Esophagus muscularis mucosa (tissue), 4 donors: ENCODE measurements at regions not wholly inside any gene's neighbourhood (a gene's known extent, or its start where the extent isn't known, plus 50 kb on each side); places are given as distances from the start of the nearest gene placed in this dataset.

Experiments used
- DNase-seq: peaks from one replicate; pipeline ENCODE4 v3.0.0-alpha.2; 2017; ENCODE audit errors: extremely low spot score
- H3K27ac ChIP-seq, 4 donors: fragments of 200-600 bp; sonication (generic); replicated peaks in 1 of 4; 1 replicate in 3 of 4; 2 replicates in 1 of 4; pipeline ENCODE4 v1.5.1; 2016 to 2019; ENCODE audit warnings: mild to moderate bottlenecking in 1 of 4
- H3K27me3 ChIP-seq, 4 donors: fragments of 200-600 bp; sonication (generic); one replicate each; pipeline versions ENCODE4 v1.5.1 to v1.6.0; 2016 to 2019
- H3K36me3 ChIP-seq, 4 donors: fragments of 200-600 bp; sonication (generic); one replicate each; pipeline ENCODE4 v1.5.1; 2016 to 2019
- H3K4me1 ChIP-seq, 4 donors: fragments of 200-600 bp; sonication (generic); one replicate each; pipeline ENCODE4 v1.5.1; 2016 to 2019
- H3K4me3 ChIP-seq, 4 donors: fragments of 200-600 bp; sonication (generic); 1 replicate in 2 of 4; 2 replicates in 2 of 4; pipeline ENCODE4 v1.5.1; 2016 to 2019; ENCODE audit warnings: mild to moderate bottlenecking in 4 of 4, moderate library complexity in 1 of 4
- H3K9me3 ChIP-seq, 4 donors: fragments of 200-600 bp; sonication (generic); 1 replicate in 3 of 4; 2 replicates in 1 of 4; pipeline ENCODE4 v1.5.1; 2016 to 2019
- EP300 ChIP-seq: sonication (generic); formaldehyde crosslinking; IDR thresholded peaks from one replicate; pipeline ENCODE4 v1.6.1; 2017; ENCODE audit warnings: antibody characterized with exemption
- POLR2A ChIP-seq: fragments of 450-650 bp; IDR thresholded peaks from one replicate; pipeline ENCODE4 v1.6.1; 2017; ENCODE audit warnings: antibody characterized with exemption, moderate library complexity, mild to moderate bottlenecking, low read depth
- POLR2AphosphoS5 ChIP-seq, 2 donors: sonication (generic); formaldehyde crosslinking; IDR thresholded peaks; one replicate each; pipeline ENCODE4 v1.6.1; 2017; ENCODE audit warnings: antibody characterized with exemption in 2 of 2
- WGBS: methylation state at CpG from one replicate; pipeline ENCODE4 v1.1.5; 2018; 5-methylcytosine and 5-hydroxymethylcytosine counted together
- intact Hi-C: fragments of 100-400 bp; cut with DNase I; formaldehyde crosslinking; loops from one replicate; pipeline ENCODE4 v1.15.1; 2023
- TF ChIP-seq, protein P1 (sequence below), 3 experiments: fragments of 200-600 bp in 2 of 3; fragments of 450-650 bp in 1 of 3; sonication (generic) in 2 of 3; IDR thresholded peaks; one replicate each; pipeline ENCODE4 v1.5.1; 2017 to 2019; ENCODE audit warnings: antibody characterized with exemption in 3 of 3, mild to moderate bottlenecking in 2 of 3, moderate library complexity in 1 of 3

DNA sequence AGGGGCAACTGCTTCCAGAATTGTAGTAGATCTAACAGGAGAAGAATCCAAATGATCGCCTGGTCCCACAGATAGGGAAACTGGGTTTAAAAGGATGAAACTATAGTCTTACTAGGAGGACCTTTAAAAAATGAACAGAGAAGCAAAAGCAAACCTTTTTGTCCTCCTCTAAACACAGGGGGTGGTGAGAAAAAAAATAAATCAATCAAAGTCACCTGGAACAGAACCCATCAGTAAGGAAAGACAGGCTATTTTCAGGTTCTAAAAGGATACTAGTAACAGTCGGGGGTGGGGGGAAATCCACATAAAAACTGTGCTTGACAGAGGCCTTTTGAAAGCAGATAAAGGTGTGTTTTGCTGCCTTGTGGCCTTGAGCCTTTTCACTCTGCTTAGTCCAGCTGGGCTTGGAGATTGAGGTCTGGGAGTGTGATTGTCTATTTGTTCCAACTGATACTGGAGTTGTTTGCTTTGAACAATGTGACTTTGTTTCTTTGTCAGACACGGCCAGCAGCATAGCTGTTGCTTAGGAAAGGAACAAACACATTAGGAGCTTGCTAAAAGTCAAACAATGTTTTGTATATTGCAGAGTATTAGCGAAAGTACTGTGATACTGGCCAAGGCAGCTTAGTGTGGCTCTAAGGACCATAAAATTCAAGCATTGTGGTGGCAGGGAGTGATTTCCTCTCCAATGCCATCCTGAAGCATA, 141.1 kb upstream of the IRF2BP2 start:
- no peak overlapping the region for H3K4me3 ChIP-seq
- H3K27me3 ChIP-seq = no peaks in the 10 kb centered on the region
- 52% methylated on average over 4 of the region's 4 CpGs for WGBS
- no peaks in the 10 kb centered on the region for H3K36me3 ChIP-seq
- no peaks in the 10 kb centered on the region for H3K9me3 ChIP-seq
- TF ChIP-seq EP300 (no peak), POLR2A (no peak), POLR2AphosphoS5 (IDR thresholded peaks at IDR 0.05) (no peak)
- TF ChIP-seq, protein P1, sequence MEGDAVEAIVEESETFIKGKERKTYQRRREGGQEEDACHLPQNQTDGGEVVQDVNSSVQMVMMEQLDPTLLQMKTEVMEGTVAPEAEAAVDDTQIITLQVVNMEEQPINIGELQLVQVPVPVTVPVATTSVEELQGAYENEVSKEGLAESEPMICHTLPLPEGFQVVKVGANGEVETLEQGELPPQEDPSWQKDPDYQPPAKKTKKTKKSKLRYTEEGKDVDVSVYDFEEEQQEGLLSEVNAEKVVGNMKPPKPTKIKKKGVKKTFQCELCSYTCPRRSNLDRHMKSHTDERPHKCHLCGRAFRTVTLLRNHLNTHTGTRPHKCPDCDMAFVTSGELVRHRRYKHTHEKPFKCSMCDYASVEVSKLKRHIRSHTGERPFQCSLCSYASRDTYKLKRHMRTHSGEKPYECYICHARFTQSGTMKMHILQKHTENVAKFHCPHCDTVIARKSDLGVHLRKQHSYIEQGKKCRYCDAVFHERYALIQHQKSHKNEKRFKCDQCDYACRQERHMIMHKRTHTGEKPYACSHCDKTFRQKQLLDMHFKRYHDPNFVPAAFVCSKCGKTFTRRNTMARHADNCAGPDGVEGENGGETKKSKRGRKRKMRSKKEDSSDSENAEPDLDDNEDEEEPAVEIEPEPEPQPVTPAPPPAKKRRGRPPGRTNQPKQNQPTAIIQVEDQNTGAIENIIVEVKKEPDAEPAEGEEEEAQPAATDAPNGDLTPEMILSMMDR (IDR thresholded peaks at IDR 0.05) = no peak
- H3K4me1 ChIP-seq = peaks cover 12 to 25% (median 20%) of the 10 kb centered on the region in 4 donors
- intact Hi-C loops = no loop called here
- H3K27ac ChIP-seq = peak overlapping the region in 2 of 4 donors; percentile 19 to 41
- no peak for DNase-seq

DNA sequence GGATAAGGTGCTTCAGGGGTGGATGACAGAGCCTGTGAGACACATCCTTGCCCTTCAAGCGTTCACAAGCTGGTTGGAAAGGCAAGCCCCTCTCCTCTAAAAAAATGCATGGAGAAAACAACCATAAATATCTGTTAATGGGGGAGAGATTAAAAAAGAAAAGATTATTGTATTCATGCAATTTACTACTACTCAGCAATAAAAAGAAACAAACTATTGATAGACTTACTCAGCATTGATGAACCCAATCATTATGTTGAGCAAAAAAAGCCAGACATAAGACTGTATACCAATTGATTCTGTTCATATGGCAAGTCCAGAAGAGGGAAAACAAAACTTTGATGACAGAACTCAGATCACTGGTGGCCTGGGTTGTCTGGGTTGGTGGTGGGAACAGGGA, 138.7 kb upstream of the IRF2BP2 start:
- Histone ChIP-seq H3K36me3 (no peaks in the 10 kb centered on the region), H3K9me3 (no peaks in the 10 kb centered on the region), H3K27me3 (no peaks in the 10 kb centered on the region), H3K27ac (no peak overlapping the region), H3K4me3 (no peak overlapping the region), H3K4me1 (peaks cover 10 to 38% (median 32%) of the 10 kb centered on the region in 4 donors)
- no peak for DNase-seq
- 95% methylated on average over 1 of the region's 1 CpG for WGBS
- intact Hi-C loops = loop anchor here (10.0 kb wide), 1 partner anchor 306 kb away; no protein-coding TSS in a partner anchor
- TF ChIP-seq POLR2A (no peak), EP300 (no peak), POLR2AphosphoS5 (IDR thresholded peaks at IDR 0.05) (no peak)
- TF ChIP-seq, protein P1 (IDR thresholded peaks at IDR 0.05) = no peak

GRCh38 chr1:234748066-234748465, 138.1 kb upstream of the IRF2BP2 start:
- no peak for DNase-seq
- 71% methylated on average over 7 of the region's 7 CpGs for WGBS
- intact Hi-C loops = loop anchor here (10.0 kb wide), 1 partner anchor 307 kb away; no protein-coding TSS in a partner anchor
- H3K4me3 ChIP-seq = no peak overlapping the region
- TF ChIP-seq, protein P1 (IDR thresholded peaks at IDR 0.05) = no peak
- TF ChIP-seq POLR2A = no peak
- no peak for TF ChIP-seq POLR2AphosphoS5 (IDR thresholded peaks at IDR 0.05)
- no peak for TF ChIP-seq EP300
- H3K27me3 ChIP-seq = no peaks in the 10 kb centered on the region
- H3K9me3 ChIP-seq = no peaks in the 10 kb centered on the region
- H3K4me1 ChIP-seq = peaks cover 10 to 45% (median 38%) of the 10 kb centered on the region in 4 donors
- no peaks in the 10 kb centered on the region for H3K36me3 ChIP-seq
- no peak overlapping the region for H3K27ac ChIP-seq

DNA sequence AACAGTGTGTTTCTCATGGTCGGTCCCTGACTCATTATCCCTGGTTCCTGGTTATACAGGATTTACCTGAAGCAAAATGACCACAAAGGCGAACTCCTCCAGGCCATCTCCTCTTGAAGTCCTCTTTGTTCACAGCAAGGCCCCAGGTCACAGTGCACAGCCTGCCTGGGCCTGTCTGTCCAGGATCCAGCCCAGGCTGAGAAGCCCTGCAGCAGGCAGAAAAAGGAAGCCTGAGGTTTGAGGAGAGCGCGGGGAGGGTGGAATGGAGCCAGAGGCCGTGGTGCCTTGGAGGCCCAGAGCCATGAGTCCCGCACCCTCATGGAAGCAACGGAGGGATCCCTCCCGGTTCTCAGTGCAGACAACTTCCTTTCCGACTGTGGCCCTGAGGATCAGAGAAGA, 136.8 kb upstream of the IRF2BP2 start:
- intact Hi-C loops = loop anchor here (10.0 kb wide), 1 partner anchor 308 kb away; no protein-coding TSS in a partner anchor
- no peaks in the 10 kb centered on the region for H3K27me3 ChIP-seq
- H3K36me3 ChIP-seq = no peaks in the 10 kb centered on the region
- H3K27ac ChIP-seq = peak overlapping the region in 1 of 4 donors; percentile 6
- TF ChIP-seq, protein P1 (IDR thresholded peaks at IDR 0.05) = no peak
- TF ChIP-seq EP300 = no peak
- TF ChIP-seq POLR2AphosphoS5 (IDR thresholded peaks at IDR 0.05) = no peak
- no peak for TF ChIP-seq POLR2A
- H3K9me3 ChIP-seq = no peaks in the 10 kb centered on the region
- H3K4me3 ChIP-seq = no peak overlapping the region
- no peak for DNase-seq
- peaks cover 10 to 47% (median 39%) of the 10 kb centered on the region in 4 donors for H3K4me1 ChIP-seq
- WGBS = 69% methylated on average over 9 of the region's 9 CpGs
